GDM1 (cell line): ENCODE measurements at regions not wholly inside any gene's neighbourhood (a gene's known extent, or its start where the extent isn't known, plus 50 kb on each side); places are given as distances from the start of the nearest gene placed in this dataset.
"Not testable (repeated sequence)": the region's sequence is repeated elsewhere in the genome, so short reads cannot be mapped to it uniquely, and the experiment has no call there.

Experiments
- DNase-seq: peaks from one replicate; lab custom pipeline; 2025; lab: John Stamatoyannopoulos, UW

- no peak for DNase-seq
These were observed 91.0 kb upstream of the FAM20C start for GRCh38 chr7:101146-102046.

DNA sequence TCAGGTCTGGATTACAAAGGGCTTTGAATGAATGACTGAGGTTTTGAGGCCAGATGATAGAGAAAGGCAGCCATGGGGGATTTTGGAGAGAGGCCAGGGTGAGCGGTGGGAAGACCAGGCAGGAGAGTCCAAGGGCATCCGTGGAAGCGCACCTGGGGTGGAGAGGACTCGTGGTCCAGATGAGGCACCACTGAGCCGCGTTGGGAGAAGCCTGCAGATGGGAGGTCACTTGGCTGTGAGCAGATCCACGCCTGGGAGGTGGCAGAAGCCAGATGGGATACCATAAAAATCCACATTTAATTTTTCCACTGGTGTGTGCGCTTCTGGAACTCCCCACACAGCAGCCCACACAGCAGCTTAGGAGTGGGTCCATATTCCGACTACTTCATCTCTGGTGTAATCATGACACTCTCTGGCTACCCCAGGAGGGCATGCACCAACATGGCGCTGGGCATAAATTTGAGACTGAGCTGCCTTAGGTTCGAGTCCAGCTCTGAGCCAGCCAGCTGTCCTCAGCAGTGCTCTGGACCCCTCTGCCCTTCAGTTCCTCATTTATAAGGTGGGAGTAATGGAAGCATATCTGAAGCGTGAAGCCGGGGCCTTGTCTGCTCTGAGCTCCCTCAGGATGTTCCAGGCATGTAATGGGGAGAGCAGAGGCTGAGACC, 90.2 kb upstream of the FAM20C start:
- no peak for DNase-seq

- no peak for DNase-seq
These were observed 89.7 kb upstream of the FAM20C start for GRCh38 chr7:102721-103120.

- not testable (repeated sequence) for DNase-seq
These were observed 88.4 kb upstream of the FAM20C start for GRCh38 chr7:103981-104380.

DNA sequence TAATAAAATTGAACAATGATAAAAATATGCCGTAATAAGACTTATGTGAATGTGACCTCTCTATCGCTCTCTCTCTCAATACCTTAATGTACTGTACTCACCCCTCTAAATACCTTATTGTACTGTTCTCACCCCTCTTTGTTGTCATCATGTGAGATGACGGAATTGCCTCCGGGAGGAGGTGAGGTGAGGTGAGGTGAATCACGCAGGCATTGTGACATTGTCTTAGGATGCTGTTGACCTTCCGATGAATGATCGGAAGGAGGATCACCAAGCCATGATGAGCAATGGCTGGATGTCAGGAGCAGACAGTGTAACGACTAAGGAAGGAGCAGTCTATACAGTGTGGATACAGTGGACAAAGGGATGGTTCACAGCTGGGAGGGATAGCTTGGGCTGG, 87.4 kb upstream of the FAM20C start:
- DNase-seq, result no peak

DNA sequence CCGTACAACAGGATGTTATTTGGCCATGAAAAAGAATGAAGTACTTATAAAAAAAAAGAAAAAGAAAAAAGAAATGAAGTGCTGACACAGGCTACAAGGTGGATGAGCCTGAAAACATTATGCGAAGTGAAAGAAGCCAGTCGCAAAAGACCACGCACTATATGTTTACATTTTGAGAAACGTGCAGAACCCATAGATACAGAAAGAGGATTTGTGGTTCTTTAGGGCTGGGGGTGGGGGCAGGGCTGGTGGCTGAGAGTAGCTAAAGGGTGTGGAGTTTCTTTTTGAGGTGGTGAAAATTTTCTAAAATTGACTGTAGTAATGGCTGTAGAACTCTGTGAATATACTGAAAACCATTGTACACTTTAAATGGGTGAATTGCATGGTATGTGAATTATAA, 86.0 kb upstream of the FAM20C start:
- DNase-seq, result no peak

DNA sequence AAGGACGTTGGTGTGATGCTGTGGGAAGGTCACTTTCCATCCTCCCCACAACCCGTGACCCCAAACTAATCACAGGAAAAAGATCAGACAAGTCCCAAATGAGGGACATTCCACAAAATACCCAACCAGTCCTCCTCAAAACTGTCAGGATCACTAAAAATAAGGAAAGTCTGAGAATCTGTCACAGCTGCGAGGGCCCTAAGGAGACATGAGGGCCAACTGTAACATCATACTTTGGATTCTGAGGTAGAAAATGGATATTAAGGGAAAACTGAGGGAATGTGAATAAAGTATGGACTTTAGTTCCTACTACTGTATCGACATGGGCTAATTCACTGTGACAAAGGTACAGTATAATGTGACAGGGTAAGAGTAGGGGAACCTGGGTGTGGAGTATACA, 85.1 kb upstream of the FAM20C start:
- no peak for DNase-seq

DNA sequence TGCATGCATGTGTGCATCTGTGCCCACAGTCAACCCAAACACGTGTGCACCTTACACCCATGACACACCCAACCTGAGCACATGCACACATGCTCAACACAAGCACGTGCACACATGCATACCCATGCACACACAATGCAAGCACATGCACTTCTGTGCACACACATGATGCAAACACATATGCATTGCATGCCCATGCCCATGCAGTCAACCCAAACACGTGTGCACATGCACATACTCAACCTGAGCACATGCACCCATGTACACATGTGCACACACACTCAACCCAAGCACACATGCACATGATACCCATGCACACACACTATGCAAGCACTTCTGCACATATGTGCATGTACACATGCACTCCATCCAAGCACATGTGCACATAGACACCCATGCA, 84.5 kb upstream of the FAM20C start:
- DNase-seq, result no peak

DNA sequence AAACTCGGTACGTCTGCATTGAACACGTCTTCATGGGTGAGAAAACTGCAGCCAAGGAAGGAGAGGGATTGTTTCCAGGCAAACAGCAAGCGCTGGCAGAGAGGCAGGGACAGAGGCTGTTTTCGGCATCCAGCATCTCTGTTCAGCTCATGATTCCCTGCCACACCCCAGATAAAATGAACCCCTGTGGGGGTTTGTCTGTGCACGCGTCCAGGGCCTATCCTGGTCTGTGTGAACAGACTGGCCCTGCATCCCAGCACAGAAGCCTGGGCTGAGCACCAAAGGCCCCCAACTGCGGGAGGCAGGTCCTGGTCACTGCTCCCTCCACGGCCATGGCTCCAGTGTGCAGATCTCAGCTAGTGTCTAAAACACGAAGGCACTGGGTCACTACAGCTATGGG, 83.3 kb upstream of the FAM20C start:
- DNase-seq, result no peak

DNA sequence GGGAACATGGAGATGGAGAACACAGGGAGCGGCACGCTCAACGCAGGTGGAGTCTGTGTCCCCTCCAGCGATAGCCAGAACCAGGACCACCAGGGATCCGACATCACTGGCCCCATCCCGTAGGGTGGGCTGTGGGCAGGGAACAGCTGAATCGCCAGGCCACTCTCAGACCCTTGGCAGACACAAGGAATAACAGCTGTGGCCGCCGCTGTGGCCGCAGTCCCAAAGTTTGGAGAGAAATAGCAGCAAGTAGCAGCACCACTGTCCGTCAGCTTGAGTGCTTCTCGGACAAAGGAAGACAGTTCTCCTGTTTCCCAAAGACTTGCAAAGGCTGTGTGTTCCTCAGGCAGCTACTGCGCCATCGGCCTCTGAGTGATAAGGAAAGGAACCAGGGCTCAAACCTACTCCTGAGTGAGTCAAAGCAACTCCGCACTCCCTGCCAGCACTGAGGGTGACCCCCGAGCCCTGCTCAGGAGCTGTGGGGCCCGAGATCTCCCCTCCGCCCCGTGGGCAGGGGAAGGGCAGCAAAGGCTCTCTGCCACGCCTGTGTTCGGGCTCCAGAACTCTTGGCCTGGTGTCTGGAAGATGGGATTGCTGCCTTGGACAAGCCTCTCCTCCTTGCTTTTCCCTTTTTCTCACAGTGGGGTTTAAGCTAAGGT, 82.3 kb upstream of the FAM20C start:
- no peak for DNase-seq

- no peak for DNase-seq
These were observed 81.7 kb upstream of the FAM20C start for GRCh38 chr7:110557-111232.

DNA sequence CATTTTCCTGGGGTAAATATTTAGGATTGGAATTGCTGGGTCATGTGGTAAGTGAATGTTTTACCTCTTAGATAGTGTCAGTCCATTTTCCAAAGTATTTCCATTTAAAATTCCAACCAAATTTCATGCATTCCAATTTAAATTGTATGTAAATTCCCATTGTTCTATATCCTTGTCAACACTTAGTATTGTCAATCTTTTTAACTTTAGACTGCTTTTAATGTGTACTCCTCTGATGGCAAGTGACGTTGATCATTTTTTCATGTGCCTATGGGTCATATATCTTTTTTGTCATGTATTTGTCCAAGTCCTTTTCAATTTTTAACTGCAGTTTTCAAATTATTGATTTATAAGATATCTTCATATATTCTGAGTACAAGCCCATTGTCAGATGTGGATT, 80.8 kb upstream of the FAM20C start:
- DNase-seq, result no peak

DNA sequence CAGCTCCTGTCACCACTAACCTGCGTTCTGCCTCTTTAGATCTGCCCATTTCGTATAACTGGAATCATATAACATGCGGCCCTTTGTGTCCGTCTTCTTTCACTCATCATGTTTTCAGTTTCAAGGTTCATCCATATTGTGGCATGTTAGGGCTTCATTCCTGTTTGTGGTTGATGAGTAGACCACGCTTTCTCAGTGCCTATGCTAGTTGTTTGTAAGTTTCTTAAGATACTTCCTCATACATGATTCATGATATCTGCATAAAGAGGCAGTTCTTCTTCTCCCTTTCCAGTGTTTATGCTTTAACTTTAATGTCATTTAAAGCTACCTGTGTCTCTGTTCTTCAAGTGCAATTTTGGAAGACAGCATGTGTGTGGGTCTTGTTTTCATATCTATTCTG, 79.5 kb upstream of the FAM20C start:
- peak; percentile 15 for DNase-seq

DNA sequence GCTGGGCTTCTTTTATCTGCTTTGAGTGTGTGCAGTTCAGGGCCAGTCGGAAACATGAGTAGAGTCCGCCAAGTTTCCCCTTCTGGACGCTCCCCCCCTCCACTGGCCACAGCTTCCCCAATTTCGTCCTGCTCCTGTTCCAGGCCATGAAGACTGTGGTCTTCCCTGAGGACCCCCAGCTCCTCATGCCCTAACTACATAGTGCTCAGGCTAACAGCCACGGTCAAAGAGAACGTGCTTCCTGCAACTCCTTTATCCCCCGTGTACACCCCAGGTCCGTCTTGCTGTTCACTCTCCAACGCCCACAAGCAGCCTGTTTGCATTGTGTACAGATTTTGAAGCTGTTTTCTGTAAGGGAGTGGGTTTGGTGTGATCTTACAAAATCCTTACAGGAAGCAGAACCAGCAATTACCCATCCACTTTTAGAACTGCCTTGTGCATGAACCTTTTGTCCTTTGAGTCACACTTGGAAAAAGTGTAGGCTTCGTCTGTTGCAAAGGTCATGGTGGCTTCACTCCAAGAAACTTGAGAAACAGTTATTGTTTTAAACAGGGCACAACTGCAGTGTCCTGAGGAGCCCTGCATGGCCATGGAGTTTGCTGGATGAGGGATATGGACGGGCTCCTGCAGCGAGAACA, 77.0 kb upstream of the FAM20C start:
- DNase-seq, result peak; percentile 25

DNA sequence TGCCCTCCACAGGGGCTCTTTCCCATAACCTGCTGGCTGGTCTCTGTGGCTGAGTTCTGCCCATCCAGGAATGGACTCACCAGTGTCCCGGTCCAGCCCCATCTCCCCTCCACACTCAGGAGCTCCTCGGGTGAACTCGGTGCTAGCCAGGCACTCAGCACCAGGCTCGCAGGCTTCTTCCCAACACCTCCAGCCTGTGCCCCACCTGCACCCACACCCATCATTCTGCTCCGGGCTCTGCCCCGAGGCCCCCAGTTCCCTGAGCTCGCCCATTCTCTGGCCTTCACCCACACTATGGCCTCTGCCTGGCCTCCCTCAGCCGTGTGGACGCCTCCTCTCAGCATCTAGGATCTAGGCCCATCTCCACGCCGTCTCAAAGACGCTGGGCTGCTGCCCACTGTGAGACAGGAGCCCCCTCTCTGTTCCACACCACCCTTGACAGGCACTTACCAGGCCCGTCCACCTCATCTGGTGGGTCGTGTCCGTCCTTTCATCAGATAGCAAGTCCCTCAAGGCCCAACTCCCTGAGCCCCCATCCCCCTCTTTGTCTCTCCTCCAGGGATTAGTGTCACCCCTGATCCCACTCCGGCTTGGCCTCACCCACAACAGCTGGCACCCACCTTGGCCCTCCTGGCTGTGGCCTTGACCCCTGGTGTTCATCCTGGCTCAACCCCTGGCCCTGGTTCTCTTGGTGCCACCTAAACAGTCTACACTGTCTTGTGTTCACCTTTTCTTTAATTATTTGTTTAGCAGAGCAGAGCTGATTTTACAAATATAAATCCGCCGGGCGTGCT, 76.0 kb upstream of the FAM20C start:
- no peak for DNase-seq

GRCh38 chr7:117836-118614, 74.3 kb upstream of the FAM20C start:
- DNase-seq, result no peak

GRCh38 chr7:118615-119391, 73.6 kb upstream of the FAM20C start:
- no peak for DNase-seq

- DNase-seq, result peak; percentile 43
These were observed 72.8 kb upstream of the FAM20C start for GRCh38 chr7:119392-120163.
